GM12864 (cell line): ENCODE measurements at regions not wholly inside any gene's neighbourhood (a gene's known extent, or its start where the extent isn't known, plus 50 kb on each side); places are given as distances from the start of the nearest gene placed in this dataset.

Source experiments
- DNase-seq: peaks from one replicate; pipeline ENCODE4 v3.0.0-alpha.2; 2011; ENCODE audit warnings: low read depth
- H3K4me3 ChIP-seq: 2 replicates; pipeline ENCODE4 v1.5.1; 2011; ENCODE audit warnings: mild to moderate bottlenecking, low read depth, low read length, control low read depth
- TF ChIP-seq, protein P1 (sequence below): IDR thresholded peaks from 2 replicates; pipeline ENCODE4 v1.5.1; 2011; ENCODE audit warnings: low read depth, mild to moderate bottlenecking, moderate library complexity, low read length, control low read depth, inconsistent platforms; ENCODE audit errors: missing control alignments

GRCh38 chr9:129351058-129351641, 173.1 kb upstream of the IER5L start:
- TF ChIP-seq, protein P1, sequence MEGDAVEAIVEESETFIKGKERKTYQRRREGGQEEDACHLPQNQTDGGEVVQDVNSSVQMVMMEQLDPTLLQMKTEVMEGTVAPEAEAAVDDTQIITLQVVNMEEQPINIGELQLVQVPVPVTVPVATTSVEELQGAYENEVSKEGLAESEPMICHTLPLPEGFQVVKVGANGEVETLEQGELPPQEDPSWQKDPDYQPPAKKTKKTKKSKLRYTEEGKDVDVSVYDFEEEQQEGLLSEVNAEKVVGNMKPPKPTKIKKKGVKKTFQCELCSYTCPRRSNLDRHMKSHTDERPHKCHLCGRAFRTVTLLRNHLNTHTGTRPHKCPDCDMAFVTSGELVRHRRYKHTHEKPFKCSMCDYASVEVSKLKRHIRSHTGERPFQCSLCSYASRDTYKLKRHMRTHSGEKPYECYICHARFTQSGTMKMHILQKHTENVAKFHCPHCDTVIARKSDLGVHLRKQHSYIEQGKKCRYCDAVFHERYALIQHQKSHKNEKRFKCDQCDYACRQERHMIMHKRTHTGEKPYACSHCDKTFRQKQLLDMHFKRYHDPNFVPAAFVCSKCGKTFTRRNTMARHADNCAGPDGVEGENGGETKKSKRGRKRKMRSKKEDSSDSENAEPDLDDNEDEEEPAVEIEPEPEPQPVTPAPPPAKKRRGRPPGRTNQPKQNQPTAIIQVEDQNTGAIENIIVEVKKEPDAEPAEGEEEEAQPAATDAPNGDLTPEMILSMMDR, result no peak
- DNase-seq, result no peak
- H3K4me3 ChIP-seq, result no peak overlapping the region

GRCh38 chr9:129350143-129350935, 172.3 kb upstream of the IER5L start:
- TF ChIP-seq, protein P1, result no peak

DNA sequence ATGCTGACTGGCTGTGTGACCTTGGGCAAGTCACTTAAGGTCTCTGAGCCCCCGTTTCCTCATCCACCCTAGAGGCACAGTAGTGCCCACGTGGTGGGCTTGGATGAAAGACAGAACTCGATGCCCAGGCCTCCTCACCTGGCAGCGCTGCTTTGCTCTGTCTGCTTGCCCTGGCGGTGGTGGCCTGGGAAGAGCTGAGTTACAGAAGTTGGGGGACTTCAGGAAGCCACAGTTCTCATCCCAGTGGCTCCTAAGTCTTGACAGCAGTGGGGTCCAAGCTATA, 171.5 kb upstream of the IER5L start:
- H3K4me3 ChIP-seq, result no peak overlapping the region
- no peak for DNase-seq
- TF ChIP-seq, protein P1, result no peak

More at GRCh38 chr9:129350143-129350935, 172.3 kb upstream of the IER5L start:
- DNase-seq, result no peak
- no peak overlapping the region for H3K4me3 ChIP-seq

GRCh38 chr9:129348890-129349664, 171.0 kb upstream of the IER5L start:
- no peak overlapping the region for H3K4me3 ChIP-seq
- no peak for DNase-seq
- TF ChIP-seq, protein P1, result no peak

DNA sequence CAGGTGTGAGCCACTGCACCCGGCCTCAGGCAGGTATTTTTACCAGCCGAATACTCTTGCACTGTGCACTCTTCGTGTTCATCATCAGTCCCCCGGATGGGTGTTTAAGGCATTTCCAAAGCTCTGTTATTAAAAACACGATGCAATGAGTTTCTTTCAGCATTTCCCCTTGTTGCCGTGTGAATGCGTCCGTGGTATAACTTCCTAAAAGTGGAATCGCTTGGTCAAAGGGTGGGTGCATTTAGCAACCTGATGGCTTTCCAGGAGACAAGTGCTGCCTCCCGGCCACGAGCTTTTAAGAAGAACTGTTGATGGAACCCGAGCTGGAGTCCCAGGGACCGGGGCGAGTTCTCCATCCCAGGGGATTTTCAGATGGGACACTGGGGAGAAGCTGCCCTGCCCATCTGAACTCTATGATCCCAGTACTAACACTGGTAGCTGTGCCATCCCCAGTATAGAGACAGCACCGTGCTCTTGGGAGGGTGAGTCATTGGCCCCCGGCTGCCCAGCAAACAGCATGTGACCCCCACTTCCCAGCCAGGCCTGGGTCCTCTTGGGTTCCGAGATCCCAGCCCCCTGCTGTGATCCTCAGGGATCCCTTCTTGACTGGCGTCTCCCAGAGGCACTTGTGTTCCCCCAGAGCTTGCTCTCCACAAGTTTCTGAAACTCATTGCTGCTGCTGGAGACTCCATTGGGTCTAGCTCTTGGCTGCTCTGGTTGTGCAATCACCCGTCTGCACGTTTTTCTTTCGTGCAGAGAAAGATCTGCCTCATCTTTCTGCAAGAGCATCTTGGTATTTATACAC, 169.5 kb upstream of the IER5L start:
- no peak overlapping the region for H3K4me3 ChIP-seq
- TF ChIP-seq, protein P1, result no peak
- no peak for DNase-seq

DNA sequence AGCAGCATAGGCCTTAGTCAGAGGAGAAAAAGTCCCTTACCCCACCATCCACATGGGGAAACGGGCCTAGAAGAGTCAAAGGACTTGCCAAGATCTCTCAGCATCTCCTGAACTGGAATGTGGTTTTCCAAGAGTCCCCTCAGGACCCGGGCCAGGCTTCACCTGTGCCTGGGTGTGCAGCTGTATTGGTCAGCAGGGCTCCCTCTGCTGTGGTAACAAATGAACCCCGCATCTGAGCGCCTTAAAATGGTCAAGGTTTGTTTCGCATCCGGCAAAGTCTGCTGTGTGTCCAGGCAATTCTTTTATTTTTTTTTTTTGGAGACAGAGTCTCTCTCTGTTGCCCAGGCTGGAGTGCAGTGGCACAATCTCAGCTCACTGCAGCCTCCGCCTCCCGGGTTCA, 168.0 kb upstream of the IER5L start:
- no peak for DNase-seq
- TF ChIP-seq, protein P1, result no peak
- no peak overlapping the region for H3K4me3 ChIP-seq
